ENCODE measurements at regions not wholly inside any gene's neighbourhood (a gene's known extent, or its start where the extent isn't known, plus 50 kb on each side); places are given as distances from the start of the nearest gene placed in this dataset.

GRCh38 chr15:98331676-98332075 is 316.7 kb upstream of the IGF1R start:
- no peak overlapping the region for H3K4me3 ChIP-seq (ENCODE audit: low read depth, low read length)
- TF ChIP-seq CTCF (IDR thresholded peaks at IDR 0.05; ENCODE audit: low read depth, low read length) (no peak), MAX (IDR thresholded peaks at IDR 0.05; ENCODE audit: low read depth, low read length) (no peak), POLR2A (IDR thresholded peaks at IDR 0.05; ENCODE audit: extremely low read depth, insufficient read length) (no peak), MYC (IDR thresholded peaks at IDR 0.05; ENCODE audit: low read depth, low read length) (no peak)
- DNase-seq (ENCODE audit: low read depth): no peak

GRCh38 chr15:98333251-98333650 is 315.1 kb upstream of the IGF1R start:
- TF ChIP-seq MAX (IDR thresholded peaks at IDR 0.05; ENCODE audit: low read depth, low read length) (no peak), POLR2A (IDR thresholded peaks at IDR 0.05; ENCODE audit: extremely low read depth, insufficient read length) (no peak), CTCF (IDR thresholded peaks at IDR 0.05; ENCODE audit: low read depth, low read length) (no peak), MYC (IDR thresholded peaks at IDR 0.05; ENCODE audit: low read depth, low read length) (no peak)
- no peak for DNase-seq (ENCODE audit: low read depth)
- no peak overlapping the region for H3K4me3 ChIP-seq (ENCODE audit: low read depth, low read length)

GRCh38 chr15:98342911-98343310 is 305.4 kb upstream of the IGF1R start:
- DNase-seq (ENCODE audit: low read depth): no peak
- TF ChIP-seq MYC (IDR thresholded peaks at IDR 0.05; ENCODE audit: low read depth, low read length) (no peak), POLR2A (IDR thresholded peaks at IDR 0.05; ENCODE audit: extremely low read depth, insufficient read length) (no peak), MAX (IDR thresholded peaks at IDR 0.05; ENCODE audit: low read depth, low read length) (no peak), CTCF (IDR thresholded peaks at IDR 0.05; ENCODE audit: low read depth, low read length) (no peak)
- no peak overlapping the region for H3K4me3 ChIP-seq (ENCODE audit: low read depth, low read length)

- TF ChIP-seq MAX (IDR thresholded peaks at IDR 0.05; ENCODE audit: low read depth, low read length) (no peak), MYC (IDR thresholded peaks at IDR 0.05; ENCODE audit: low read depth, low read length) (no peak), CTCF (IDR thresholded peaks at IDR 0.05; ENCODE audit: low read depth, low read length) (no peak), POLR2A (IDR thresholded peaks at IDR 0.05; ENCODE audit: extremely low read depth, insufficient read length) (no peak)
- no peak for DNase-seq (ENCODE audit: low read depth)
Measured at GRCh38 chr15:98344591-98344990, 303.7 kb upstream of the IGF1R start.

GRCh38 chr15:98347001-98347400 is 301.3 kb upstream of the IGF1R start:
- TF ChIP-seq MAX (IDR thresholded peaks at IDR 0.05; ENCODE audit: low read depth, low read length): no peak
- no peak for TF ChIP-seq MYC (IDR thresholded peaks at IDR 0.05; ENCODE audit: low read depth, low read length)
- no peak for TF ChIP-seq CTCF (IDR thresholded peaks at IDR 0.05; ENCODE audit: low read depth, low read length)
- TF ChIP-seq POLR2A (IDR thresholded peaks at IDR 0.05; ENCODE audit: extremely low read depth, insufficient read length): no peak
- DNase-seq (ENCODE audit: low read depth): no peak
- no peak overlapping the region for H3K4me3 ChIP-seq (ENCODE audit: low read depth, low read length)

More at GRCh38 chr15:98344591-98344990, 303.7 kb upstream of the IGF1R start:
- no peak overlapping the region for H3K4me3 ChIP-seq (ENCODE audit: low read depth, low read length)

- DNase-seq (ENCODE audit: low read depth): no peak
- H3K4me3 ChIP-seq (ENCODE audit: low read depth, low read length): no peak overlapping the region
- TF ChIP-seq MAX (IDR thresholded peaks at IDR 0.05; ENCODE audit: low read depth, low read length): no peak
- no peak for TF ChIP-seq POLR2A (IDR thresholded peaks at IDR 0.05; ENCODE audit: extremely low read depth, insufficient read length)
- no peak for TF ChIP-seq CTCF (IDR thresholded peaks at IDR 0.05; ENCODE audit: low read depth, low read length)
- TF ChIP-seq MYC (IDR thresholded peaks at IDR 0.05; ENCODE audit: low read depth, low read length): no peak
Measured at GRCh38 chr15:98347866-98348265, 300.5 kb upstream of the IGF1R start.

Measured in NB4 (cell line).